Vagina (tissue), 2 donors: ENCODE measurements at regions not wholly inside any gene's neighbourhood (a gene's known extent, or its start where the extent isn't known, plus 50 kb on each side); places are given as distances from the start of the nearest gene placed in this dataset.

Experiments used
- POLR2A ChIP-seq, 2 donors: fragments of 450-650 bp; IDR thresholded peaks; one replicate each; pipeline ENCODE4 v1.6.1; 2017; ENCODE audit warnings: antibody characterized with exemption in 2 of 2, mild to moderate bottlenecking in 2 of 2, moderate library complexity in 2 of 2
- TF ChIP-seq, protein P1 (sequence below), 3 experiments: fragments of 450-650 bp in 2 of 3; fragments of 200-600 bp in 1 of 3; sonication (generic) in 1 of 3; IDR thresholded peaks; one replicate each; pipeline ENCODE4 v1.5.1; 2017 to 2019; ENCODE audit warnings: antibody characterized with exemption in 3 of 3, mild to moderate bottlenecking in 2 of 3, moderate library complexity in 2 of 3

DNA sequence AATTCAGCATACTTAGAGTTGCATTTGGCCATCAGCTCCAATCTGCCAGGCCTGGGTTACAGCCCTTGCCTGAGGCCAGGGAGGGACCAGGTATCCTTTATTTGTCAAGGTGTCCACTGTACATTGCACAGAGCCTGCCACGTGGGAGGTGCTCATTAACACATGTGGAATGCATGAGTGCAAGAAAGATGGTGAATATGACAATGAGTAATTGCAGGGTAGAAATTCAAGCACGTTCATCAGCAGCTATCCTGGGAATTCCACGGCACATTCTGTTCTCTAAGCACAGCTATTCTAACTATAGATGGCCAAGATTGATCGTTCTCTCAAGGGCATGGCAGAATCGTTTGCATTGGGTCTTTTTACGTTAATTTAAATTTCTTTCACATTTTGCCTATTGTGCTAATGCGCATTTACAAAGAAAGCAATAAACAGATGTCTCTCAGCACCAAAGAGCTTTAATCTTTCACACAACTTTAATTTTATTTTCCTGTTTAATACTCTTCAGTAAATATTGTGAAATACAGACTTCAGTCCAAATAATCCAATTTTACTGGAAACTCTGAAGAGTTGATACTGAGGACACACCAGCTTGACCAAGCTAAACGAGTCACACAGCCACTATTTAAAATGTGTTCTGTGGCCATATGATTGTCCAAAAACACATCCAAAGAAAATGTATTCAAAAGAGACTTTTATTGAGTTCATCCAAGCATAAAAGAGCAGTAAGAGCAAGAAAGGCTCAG is 1025.7 kb upstream of the TMEM132C start:
- TF ChIP-seq, protein P1, sequence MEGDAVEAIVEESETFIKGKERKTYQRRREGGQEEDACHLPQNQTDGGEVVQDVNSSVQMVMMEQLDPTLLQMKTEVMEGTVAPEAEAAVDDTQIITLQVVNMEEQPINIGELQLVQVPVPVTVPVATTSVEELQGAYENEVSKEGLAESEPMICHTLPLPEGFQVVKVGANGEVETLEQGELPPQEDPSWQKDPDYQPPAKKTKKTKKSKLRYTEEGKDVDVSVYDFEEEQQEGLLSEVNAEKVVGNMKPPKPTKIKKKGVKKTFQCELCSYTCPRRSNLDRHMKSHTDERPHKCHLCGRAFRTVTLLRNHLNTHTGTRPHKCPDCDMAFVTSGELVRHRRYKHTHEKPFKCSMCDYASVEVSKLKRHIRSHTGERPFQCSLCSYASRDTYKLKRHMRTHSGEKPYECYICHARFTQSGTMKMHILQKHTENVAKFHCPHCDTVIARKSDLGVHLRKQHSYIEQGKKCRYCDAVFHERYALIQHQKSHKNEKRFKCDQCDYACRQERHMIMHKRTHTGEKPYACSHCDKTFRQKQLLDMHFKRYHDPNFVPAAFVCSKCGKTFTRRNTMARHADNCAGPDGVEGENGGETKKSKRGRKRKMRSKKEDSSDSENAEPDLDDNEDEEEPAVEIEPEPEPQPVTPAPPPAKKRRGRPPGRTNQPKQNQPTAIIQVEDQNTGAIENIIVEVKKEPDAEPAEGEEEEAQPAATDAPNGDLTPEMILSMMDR (IDR thresholded peaks at IDR 0.05), result no peak
- TF ChIP-seq POLR2A (IDR thresholded peaks at IDR 0.05), result no peak
